Stimulated activated CD8-positive, alpha-beta memory T cell treated with anti-CD3 and anti-CD28 coated beads, Interleukin-2, amount 100 ng/mL, for 1 hour (primary cell): ENCODE measurements at regions not wholly inside any gene's neighbourhood (a gene's known extent, or its start where the extent isn't known, plus 50 kb on each side); places are given as distances from the start of the nearest gene placed in this dataset.

Experiments
- DNase-seq, 2 donors: peaks; one replicate each; pipeline ENCODE4 v3.0.0-alpha.2; 2020; ENCODE audit warnings: low read depth in 2 of 2

DNA sequence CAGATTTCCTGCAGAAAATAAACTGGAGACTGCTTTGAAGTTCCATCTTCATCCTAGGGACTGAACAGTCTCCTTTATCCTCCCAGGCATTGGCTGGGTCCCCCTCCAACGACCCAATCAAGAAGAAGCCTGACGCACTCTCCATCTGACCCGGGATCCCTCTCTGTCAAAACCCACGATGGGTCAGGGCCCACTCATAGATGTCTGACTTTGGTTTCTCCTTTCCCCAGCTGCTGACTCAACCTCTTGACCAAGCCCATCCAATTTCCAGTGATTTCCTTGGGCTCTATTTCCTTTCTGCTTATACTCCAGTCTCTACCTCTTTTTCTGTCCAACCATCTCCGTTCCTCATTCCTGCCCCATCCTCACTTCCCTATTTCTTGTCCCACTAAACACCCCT is 189.7 kb downstream of the MIAT start:
- no peak for DNase-seq

DNA sequence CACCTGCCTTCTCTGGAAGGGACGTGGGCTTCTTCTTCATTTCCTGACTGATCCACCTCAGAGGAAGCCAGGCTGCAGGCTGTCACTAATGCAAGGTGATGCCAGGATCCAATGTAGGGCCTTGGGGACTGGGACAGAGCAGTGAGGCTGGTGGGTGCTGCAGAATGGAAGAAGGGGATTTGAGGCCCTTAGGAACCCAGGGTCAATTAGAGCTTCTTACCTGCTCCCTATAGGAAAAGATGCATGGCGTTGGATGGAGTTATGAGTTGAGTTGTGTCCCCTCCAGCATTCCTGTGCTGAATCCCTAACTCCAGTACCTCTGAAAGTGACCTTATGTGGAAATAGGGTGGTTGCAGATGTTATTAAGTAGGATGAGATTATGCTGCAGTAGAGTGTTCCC is 190.4 kb downstream of the MIAT start:
- DNase-seq = no peak

DNA sequence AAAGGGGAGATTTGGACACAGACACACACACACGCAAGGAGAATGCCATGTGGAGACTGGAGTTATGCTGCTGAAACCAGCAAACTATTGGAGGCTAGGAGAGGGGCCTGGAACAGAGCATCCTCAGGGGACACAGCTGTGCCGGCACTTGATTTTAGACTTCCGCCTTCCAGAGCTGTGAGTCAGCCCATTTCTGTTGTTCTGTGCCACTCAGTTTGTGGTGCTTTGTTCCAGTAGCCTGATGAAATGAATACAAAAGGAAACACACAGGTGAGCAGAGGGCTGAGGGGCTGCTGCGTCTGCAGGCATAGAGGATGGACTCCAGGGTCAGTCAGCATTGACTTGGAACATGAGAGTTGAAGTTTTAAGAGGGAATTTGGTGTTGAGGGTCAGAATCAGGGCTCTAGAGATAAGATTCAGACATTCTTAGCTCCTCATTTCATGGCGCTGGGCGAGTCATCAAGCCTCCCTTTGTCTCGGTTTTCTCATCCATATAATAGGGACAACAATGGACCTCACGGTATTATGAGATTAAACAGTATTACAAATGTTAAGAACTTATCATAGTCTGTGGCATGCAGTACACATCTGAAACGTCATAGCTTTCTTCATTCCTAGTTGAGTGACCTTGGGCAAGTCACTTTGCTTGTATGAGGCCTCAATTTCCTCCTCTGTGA is 191.0 kb downstream of the MIAT start:
- DNase-seq = no peak

DNA sequence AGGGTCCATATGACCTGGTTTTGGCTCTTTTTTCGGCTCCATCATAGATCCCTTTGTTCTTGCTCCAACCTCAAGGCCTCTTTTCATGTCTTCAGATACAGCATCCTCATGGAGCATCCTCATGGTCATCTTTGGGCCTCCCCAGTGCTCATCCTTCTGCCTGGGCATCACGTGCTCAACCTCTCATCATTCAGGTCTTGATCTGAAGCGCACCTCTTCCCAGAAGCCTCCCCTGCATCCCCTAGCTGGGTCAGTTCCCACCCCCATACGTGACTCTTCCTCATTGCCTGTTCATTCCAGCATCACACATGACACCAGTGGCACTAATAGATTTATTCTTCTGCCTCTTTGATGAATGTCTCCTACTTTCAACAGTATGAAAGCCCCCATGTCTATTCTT is 192.2 kb downstream of the MIAT start:
- no peak for DNase-seq

DNA sequence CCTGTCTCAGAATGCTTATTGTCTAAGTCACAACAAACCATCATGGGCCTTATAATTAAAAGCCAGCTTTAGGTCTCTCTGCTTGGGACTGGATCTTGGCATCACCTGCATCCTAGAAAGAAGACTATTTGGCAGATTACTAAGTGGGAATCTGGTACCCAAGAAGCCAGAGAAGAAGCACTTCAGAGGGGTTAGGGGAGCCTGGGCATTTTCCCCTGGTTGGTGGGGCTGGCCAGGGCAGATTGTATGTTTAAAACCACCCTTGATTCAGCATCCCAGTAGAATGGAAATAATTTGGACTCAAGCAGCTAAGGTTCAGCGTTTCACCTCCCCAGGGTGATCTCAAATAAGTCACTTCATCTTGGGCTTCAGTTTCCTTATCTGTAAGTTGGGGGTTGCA is 193.7 kb downstream of the MIAT start:
- DNase-seq = no peak

DNA sequence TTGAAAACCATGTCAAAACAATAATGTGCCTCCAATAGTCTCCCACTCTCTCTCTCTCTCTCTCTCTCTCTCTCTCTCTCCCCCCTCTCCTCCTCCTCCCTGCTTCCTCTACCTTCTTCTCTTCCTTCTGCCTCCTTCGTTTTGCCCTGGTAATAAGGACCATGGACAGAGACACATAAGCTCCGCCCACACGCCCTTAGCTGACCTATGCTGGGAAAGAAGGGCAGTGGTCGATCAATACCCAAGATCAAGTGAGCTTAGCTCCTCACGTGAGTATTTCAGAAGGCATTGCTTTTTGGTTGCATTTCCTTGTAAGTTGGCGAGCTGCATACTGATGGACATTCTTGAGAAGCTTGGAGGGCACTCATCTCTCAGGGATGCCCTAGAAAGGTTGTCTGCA is 194.8 kb downstream of the MIAT start:
- no peak for DNase-seq

DNA sequence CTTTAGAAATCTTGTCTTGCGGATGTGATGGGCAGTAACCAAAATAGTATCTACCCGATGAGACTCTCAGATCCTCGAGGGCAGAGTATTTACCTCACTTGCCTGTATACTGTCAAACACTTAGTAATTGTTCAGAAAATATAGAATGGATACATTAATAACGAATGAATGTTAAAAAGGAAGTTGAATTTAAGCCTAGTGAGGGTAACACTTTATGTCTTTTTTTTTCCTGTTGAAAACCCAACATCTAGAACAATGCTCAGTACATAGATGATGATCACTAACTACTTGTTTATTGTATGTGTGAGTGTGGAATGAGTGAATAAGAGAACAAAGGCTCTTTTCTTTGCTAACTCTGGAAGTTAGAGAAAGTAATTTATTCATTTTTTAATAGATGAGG is 195.7 kb downstream of the MIAT start:
- no peak for DNase-seq

DNA sequence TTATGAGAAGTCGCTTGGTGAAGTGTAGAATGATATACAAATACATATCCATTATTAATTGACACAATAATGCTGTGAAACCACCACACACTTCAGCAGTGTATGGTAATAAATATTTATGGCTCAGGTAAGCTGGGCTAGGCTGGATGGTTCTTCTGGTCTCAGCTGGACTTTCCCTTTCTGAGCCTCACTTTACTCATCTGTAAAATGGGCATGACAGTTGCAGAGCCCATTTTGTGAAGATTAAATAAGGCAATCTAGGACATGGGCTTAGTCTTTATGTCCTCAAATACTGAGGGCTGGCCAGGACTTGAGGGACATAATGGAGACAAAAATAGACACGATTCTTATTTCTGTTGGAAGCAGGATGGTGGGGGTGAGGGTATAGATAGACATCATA is 196.1 kb downstream of the MIAT start:
- no peak for DNase-seq

DNA sequence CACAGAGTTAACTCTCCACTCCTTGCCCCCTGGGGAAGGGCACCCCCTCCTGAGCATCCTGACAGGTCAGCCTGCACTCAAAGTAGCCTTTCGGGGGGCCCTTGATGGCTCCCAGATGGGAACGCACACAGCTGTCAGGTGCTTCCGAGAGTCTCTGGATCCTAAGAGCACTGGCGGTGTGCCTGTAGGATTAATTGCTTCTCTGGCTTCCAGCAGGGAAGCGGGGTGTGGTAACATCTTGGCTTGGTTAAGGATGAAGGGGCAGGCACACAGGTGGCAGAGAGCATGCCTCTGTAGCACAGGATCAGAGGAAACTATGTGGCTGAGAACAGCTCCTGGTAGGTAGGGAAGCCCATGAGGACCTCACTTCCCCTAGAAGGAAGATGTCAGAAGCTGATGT is 199.8 kb downstream of the MIAT start:
- DNase-seq = no peak

DNA sequence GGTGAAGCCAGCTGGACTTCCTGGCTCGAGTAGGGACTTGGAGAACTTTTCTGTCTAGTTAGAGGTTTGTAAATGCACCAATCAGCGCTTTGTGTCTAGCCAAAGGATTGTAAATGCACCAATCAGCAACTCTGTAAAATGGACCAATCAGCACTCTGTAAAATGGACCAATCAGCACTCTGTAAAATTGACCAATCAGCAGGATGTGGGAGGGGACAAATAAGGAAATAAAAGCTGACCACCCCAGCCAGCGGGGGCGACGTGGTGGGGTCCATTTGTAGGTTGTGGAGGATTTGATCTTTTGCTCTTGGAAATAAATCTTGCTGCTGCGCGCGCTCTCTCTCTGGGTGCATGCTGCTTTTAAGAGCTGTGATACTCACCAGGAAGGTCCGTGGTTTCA is 202.9 kb downstream of the MIAT start:
- DNase-seq = no peak

DNA sequence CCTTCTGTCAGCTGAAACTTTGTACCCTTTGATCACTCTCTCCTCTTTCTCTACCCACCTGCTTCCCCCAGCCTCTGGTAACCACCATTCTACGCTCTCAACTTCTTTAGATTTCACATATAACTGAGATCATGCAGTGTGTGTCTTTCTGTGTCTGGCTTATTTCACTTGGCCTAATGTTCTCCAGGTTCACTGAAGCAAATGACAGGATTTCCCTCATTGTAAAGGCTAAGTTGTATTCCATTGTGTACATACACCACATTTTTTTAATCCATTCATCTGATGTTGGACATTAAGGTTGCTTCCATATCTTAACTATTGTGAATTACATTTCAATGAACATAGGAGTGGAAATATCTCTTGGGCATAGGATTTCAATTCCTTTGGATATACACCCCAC is 207.6 kb downstream of the MIAT start:
- no peak for DNase-seq

DNA sequence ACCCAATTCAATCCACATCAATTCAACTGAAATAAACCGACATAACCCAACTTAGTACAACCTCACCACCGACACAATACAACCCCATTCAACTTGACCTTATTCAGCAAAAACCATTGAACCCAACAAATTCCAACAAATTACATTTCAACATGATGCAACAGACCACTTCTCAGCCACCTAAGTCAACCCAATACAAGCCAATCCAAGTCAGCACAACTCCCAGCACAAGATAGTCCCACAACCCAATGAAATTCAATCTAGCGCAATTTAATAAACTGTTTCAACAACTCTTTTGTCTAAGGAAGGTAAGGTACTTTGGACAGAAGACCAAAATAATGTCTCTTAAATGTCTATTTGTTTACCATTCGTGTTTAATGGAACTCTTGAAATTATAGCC is 226.0 kb downstream of the MIAT start:
- DNase-seq = no peak

DNA sequence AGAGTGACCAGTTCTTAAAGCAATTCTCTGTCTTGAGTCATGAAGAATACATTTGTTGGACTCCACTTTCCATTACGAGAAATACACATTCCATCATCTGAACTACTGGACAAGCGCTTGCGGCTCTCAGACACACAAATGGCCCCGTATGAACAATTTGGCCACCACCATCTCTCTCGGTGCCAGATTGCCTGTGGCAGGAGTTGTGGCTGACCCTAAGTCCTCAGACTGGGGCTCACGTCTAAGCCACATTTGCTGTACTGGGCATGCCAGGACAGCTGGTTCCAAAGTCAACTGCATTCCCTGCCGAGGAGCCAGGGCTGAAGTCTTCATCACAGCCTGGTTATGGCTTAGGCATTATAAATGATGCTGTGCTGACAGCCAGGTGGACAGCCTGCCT is 227.5 kb downstream of the MIAT start:
- DNase-seq = no peak

DNA sequence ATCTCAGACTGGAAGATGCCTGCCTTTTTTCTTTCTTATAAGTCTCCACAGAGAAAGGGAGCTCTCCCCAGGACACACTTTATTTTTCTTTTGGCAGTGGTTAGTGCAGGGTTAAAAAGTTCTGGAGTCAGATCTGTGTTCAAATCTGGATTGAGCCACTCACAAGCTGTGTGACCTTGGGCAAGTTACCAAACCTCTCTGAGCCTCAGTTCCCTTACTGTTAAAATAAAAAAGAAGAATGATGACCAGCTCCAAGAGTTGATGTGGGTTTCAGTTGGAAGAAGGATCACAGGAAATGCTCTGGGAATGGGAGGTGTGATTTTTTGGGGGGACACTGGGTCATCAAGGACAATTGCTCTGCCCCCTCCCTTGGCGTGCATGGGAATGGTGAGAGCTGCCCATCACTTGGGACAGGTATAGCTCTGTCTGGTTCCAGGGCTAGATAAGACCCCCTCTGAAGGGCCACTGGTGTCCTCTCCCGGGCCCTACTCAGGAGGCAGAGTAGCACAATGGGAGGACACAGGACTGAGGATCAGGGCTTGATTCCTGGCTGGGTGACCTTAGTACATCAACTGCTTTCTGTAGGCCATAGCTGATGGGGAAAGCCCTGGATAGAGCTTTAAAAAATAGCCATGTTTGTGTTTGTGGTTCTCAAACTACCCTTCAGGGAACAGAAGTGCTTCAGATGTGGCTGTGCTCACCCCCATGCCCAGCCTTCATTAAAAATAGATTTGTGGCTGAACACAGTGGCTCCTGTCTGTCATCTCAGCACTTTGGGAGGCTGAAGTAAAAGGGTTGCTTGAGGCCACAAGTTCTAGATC is 228.3 kb downstream of the MIAT start:
- no peak for DNase-seq

DNA sequence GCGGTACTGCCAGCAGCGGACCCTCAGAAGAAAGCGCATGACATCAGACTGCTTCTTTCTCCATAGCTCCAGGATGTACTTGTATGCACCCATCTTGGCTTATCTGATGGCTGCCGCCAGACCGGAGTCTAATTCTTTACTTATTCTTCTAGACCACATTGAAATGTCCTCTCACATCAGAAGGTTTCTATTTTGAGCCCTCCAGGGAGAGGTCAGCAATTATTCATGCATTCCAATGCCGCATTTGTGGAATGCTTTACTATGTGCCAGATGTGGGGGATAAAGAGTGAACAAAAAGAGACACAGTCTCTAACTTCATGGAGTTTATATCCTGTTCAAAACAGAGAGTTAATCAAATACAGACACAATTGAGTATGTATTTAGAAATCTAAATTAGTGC is 230.1 kb downstream of the MIAT start:
- no peak for DNase-seq

DNA sequence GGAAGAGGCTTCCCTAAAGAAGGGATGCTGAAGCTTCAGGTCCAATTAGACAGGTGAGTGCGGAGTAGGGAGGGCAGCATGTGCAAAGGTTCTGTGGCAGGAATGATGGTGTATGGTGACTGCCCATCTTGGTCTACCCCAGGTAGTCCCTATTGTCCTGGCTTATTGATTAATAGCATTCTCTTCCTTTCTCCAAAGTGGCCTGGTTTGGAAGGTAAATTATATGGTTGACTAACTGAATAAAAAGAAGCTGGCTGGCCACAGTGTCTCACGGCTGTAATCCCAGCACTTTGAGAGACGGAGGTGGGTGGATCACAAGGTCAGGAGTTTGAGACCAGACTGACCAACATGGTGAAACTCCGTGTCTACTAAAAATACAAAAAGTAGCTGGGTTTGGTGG is 230.5 kb downstream of the MIAT start:
- DNase-seq = no peak

DNA sequence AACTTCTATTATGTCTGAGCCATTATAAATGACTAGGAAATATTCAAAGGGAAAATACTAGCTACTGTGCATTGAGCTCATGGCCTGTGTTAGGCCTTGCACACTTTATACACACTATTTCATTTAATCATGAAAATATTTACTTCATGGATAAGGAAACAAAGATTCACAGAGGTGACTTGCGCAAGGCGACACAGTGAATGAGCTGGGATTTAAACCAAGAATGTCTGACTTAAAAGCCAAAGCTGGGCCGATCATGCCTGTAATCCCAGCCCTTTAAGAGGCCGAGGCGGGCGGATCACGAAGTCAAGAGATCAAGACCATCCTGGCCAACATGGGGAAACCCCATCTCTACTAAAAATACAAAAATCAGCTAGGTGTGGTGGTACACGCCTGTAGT is 231.5 kb downstream of the MIAT start:
- DNase-seq = no peak

DNA sequence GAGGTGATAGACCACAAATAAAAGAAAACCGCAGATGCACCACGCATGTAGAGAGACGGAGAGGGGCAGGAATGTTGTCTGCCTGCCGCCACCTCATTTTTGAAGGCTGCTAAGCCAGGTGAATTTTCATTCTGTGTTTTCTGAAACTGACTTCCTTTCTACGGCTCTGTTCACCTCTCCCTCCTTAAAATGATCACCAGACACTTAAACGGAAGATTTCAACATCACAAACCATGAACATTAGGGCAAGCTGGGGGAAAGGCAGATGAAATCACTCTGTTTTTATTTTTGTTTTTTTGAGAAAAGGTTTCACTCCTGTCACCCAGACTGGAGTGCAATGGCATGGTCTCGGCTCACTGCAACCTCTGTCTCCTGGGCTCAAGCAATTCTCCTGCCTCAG is 232.4 kb downstream of the MIAT start:
- DNase-seq = no peak

DNA sequence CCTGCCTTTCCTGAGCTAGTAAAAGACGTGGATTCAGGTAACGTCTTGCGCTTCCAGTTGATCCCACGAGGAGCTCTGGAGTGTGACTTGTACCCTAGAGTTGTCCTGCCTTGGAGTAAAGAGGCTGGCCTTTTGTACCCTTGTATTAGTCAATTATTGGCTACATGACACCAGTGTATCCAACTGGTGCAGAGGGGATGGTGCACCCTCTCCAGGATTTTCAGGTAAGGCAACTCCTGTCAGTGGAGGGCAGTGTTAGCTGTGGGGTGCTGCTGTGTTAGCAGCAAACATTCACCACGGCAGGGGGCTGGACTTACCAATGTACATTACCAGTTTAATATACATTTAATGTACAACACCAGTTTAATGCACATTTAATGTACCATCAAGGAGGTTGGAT is 233.5 kb downstream of the MIAT start:
- no peak for DNase-seq

DNA sequence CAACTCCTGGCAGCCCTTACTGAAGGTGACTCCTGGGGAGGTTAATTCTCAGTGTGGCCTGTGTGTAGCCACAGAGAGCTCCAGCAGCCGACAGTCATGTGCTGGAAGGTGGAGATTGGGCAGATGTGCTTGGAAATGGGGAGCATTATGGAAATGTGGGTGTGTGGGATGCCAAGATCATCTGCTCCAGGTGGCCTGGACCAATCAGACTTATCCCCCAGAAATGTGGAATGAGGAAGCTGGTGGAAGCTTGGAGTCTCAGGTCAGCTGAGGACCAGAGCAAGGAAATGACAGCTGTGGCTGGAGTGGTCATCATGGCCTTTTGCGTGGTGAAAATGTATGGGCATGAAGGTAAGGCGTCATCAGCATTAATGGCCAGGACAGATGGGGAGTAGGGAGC is 234.0 kb downstream of the MIAT start:
- DNase-seq = no peak

DNA sequence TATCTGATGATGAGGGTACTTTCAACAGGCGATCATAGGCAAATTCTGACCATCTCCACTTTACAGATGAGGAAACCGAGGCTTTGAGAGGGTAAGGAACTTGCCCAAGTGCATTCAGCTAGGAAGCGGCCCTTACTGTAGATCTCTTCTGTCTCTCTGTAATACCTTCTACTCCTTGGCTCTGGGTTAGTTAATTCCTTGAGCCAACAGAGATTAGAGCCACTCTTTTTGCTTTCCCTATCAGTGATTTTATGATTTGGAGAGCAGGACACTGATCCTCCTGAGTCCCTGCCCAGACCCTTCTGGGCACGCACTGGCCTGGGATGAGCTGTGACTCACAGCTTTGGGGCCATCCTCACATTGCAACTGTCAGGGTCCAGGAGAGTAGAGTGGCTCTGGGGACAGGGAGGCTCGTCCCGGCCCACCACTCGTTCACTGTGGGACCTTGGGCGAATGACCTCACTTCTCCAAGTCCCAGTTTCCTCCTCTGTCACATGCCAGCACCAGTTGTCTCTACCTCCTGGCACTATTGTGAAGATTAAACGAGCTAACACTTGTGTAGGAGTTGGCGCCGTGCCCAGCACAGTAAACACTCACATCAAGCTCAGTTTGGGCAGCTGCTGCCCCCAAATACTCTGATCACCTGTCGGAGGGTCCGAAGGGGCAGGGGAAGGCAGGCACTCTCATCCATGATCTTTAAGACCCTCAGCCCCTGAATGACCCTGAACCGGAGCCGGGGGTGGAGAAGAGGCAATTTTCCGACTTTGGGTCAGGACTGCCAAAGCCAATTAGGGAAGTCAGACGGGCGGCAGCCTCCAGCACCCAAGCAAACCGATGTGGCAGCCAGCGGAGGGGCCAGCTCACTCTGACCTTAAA is 235.0 kb downstream of the MIAT start:
- DNase-seq = no peak

DNA sequence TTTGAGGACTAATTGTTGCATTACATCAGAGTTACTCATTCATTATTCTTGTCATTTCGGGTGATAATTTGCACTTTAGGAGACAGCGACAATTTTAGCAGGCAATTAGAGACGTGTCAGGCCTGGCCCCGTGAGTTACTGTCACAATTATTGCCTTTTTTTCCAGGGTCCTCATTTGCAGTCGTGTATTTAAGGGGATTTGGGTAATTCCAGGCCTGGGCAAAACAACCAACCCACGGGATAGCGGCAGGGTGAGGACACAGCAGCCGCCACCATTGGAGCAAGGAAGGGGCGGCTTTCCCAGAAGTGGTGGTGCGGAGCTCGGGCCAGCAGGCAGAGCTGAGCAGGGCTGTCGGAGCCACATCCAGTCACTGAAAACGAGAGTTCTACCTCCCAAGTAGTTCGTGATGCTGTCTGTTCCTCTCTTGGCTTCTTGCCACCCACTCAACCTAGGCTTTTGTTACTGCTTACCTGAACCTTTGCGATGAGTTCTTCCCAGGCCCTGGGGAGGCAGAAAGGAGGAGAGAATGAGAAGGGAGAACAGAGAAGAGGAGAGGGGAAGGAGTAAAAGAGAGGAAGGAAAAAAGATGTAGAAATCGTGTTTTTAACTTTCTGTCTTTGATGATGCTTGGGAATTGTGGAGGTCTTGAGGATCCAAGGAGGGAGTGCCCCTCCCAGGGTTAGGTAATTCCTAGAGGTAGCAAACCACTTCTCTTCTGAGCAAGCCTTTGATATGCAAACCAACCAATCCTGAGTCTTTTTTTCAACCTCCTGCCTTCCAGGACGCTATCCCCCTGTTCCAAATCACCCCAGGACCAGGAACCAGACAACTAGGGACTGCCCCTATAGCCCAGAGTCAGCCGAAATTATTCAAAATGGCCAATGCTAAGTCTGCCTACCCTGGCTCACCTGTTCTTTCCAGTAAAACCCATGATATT is 236.1 kb downstream of the MIAT start:
- no peak for DNase-seq
